DMS79 treated with DMSO at 0.1 percent for 48 hours (cell line): ENCODE measurements at regions not wholly inside any gene's neighbourhood (a gene's known extent, or its start where the extent isn't known, plus 50 kb on each side); places are given as distances from the start of the nearest gene placed in this dataset.

ENCODE experiments used
- DNase-seq: peaks from one replicate; lab custom pipeline; 2025; lab: John Stamatoyannopoulos, UW

DNA sequence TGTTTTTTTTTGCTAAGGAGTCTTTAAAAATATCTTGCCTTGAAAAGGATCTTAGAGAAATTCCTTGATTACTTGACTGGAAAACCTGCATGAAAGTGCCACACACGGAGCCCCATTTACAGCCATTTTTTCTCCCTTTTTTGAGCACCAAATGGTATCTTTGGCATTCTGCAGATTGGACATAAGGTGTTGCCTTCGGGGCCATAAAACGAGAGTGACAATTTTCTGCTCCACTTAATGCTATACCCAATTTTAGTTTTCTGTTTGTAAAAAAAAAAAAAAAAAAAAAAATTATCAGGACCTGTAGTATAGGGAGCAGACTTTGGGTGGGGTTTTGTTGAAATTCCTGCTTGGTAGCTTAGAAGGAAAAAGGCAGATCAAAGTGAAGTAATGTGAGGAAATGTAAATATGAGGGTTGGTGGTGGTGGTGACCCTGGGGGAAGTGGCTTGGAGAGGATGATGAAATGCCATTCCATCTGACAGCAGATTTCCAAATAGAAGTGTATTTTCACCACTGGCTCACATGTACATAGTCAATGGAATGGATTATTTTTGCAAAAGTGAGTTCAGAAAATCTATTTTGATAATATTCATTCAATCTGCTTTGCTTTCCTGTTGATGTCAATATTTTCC, 212.1 kb upstream of the SOX4 start:
- DNase-seq, result no peak

DNA sequence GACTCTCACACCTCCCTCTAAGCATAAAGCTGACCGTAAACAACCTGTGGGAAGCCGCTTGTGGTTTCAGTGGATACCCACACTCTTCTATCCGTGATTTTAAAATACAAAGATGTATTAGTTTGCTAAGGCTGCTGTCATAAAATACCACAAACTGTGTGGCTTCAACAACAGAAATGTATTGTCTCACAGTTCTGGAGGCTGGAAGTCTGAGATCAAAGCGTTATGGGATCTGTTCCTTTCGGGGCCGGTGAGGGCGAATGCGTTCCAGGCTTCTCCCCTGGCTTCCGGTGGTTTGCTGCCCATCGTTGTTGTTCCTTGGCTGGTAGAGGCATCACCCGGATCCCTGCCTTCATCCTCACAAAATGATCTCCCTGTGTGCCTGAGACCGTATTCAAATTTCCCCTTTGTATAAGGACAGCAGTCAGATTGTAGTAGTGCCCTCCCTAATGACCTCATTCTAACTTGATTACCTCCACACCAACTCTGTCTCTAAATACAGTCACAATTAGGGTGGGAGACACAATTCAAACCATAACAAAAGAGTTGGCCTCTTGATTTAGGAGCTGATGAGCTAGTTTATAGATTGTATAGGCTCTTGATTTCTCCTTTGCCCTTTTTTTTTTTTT, 210.6 kb upstream of the SOX4 start:
- no peak for DNase-seq

- no peak for DNase-seq
Observed at GRCh38 chr6:21383450-21384085, 210.0 kb upstream of the SOX4 start.

- DNase-seq, result no peak
Observed at GRCh38 chr6:21384216-21384615, 209.3 kb upstream of the SOX4 start.

DNA sequence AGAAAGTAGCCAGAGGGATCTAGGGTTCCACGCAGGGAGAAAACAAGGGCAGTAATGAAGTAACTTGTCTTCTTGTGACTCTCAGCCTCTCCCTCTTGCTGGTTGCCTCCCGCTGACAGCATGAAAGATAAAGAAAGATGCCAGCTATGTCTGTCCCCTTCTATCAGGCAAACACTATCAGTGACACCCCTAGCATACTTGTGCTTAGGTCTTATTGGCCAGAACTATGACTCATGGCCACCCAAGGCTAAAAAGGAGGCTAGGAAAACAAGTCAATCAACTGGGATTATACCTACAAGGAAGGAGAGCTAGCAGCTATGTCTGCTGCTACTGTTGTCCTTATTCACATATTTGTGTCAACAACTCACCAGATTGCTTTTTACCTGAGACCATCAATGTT, 206.8 kb upstream of the SOX4 start:
- no peak for DNase-seq

GRCh38 chr6:21390532-21391213, 202.9 kb upstream of the SOX4 start:
- DNase-seq, result no peak

DNA sequence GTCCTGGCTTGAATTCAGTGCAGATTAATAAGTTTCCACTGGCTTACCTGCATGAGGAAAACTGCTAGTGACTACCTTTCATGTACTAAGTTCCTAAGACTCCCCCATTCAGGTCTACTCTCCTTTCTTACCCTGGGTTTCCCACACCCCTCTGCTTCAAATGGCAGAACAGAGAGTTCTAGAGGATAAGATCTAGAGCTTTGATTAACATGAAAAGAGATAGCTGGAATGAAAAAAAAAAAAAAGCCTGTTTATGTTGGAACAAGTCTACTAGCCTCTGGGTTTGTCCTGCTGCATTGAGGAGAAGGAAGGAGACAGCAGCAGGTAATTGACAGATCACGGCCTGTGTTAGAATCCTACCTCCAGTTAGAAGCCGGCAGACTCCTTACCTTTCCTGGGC, 201.4 kb upstream of the SOX4 start:
- no peak for DNase-seq

- no peak for DNase-seq
Observed at GRCh38 chr6:21393441-21394165, 199.9 kb upstream of the SOX4 start.

DNA sequence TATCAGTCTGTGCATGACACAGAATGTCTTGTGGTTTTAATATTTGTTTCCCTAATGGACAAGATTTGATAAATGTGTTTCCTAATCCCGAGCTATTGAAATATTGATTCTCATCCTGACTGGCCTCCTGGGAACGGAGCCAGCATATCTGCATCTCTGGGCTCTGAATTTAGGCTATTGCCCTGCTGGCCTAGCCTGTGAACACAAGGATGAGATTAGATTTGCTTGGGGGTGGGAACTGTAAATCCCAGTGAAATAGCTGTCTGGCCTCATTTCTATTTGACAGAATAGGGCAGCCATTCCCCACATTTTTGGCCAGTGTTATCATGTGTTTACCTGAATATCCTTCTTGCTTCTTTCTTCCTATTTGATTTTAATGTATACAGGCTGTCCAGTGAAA, 198.4 kb upstream of the SOX4 start:
- DNase-seq, result no peak

DNA sequence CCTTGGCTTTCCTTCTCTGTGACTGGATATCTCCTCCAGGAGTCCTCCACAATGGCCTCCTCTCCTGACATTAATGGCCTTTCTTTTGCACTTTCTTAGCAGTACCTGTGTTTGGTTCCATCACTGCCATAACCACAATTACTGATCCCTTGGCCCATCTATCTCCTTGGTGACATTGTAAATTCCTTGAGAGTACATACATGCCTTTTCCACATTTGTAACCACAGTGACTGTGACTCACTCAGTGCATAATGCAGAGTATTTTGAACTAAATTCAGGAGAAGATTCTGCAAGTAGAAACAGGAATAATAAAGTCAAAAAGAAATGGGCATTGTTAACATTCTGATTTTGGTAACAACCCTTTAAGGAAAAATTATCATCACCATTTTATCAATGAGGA, 197.2 kb upstream of the SOX4 start:
- no peak for DNase-seq

- DNase-seq, result no peak
Observed at GRCh38 chr6:21398741-21399325, 194.7 kb upstream of the SOX4 start.

DNA sequence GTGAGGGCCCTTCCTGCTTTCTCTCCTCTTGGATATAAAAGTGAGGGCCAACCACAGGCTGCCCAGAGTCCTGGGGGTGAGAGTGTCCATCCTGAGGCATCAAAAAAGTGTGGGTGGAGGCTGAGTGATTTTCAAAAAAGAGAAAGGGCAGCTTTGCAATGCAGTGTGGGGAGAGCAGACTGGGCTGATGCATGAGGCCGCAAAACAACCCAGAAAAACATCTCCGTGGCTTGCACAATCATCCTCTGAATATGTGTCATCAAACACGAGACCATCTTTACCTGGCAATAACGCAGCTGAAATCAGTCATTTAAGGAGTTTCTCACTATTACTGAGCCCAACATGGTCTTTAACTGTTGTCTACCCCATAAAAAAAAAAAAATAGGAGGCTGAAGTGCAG, 191.2 kb upstream of the SOX4 start:
- DNase-seq, result no peak

GRCh38 chr6:21404577-21404976, 189.0 kb upstream of the SOX4 start:
- DNase-seq, result no peak

DNA sequence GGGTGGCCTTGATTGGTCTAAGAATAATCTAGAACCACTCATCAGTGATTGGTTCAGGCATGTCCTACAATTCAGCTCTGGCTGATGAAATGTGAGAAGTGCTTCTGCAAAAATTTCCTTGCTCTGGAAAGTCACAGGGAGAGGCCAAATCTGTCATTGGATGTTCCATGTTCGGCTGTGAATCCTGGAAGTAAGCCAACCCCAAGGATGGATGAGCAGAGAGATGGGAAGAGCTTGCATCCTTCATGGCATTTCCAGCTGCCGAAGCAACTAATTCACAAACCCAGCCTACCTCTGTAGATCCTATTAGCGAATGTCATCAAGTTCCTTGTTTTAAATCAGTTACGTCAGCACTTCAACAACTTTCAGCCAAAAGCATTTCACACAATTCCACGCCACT, 187.2 kb upstream of the SOX4 start:
- no peak for DNase-seq

- no peak for DNase-seq
Observed at GRCh38 chr6:21409231-21409630, 184.3 kb upstream of the SOX4 start.

GRCh38 chr6:21413428-21413827, 180.1 kb upstream of the SOX4 start:
- no peak for DNase-seq

DNA sequence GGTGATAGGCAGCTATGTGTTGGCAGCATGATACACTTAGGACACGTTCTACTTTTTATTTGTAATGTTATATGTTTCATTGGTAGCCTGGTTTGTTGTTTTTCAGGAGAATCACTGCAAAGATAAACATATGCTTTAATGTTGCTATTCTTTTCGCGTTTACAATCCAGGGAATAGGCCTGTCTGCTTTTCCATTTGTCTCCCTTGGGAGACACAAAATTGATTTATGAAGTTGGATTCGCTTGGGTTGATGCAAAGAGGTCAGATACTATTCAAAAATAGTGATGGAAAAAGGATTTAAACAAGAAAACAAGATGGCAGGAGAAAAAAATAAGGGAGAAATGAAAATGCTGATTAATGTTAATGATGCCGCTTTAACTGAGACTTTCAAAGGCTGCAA, 179.5 kb upstream of the SOX4 start:
- DNase-seq, result no peak

DNA sequence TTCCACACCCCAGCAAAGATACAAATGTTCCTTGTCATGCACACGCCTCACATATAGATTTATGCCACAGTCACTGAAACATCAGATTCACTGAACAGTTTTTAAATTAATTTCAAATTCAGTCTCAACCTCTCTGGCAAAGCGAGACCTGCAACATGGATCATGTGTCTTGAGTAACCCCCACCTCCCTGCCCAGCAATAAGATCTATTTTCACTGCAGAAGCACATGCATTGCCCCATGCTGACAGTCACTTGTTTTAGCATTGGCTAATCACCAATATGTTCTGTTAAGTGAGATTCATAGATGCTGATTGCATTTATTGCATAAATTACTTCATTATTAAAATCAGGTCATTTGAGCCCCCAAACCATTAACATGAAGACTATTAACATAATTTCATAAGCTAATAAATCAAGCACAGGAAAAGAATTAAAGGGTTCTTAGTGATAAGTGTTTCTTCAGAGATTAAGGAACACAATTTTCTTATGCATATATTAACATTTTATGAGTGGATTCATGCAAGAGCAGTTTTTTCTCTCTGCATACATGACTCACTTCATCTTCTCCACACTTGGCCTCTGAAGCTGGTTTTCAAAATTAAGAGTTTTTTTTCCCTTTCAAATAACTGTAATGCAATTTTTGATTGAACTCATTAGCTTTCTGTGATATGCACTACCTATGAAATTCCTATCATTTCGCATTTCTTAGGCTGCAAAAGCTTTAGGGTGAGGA, 173.2 kb upstream of the SOX4 start:
- DNase-seq, result peak; percentile 36

DNA sequence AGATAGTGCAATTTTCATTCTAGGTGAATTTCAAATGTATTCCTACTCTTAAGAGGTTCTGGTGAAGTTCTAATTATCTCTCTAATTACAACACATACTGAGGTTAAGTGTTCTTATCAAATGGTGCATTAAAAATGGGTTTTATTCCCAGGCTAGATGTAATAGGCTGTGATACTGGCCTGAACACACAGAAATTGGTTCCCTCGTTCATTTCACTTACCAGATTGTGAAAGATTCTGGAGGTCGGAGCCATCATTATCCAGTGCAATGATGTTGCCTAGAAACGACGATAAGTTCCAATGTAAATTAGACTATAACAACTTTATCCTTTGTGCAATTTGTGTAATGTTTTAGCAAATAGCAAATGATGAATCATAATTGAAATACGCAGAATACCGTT, 172.6 kb upstream of the SOX4 start:
- DNase-seq, result no peak

GRCh38 chr6:21423106-21423854, 170.3 kb upstream of the SOX4 start:
- DNase-seq, result no peak
